ENCODE measurements at regions not wholly inside any gene's neighbourhood (a gene's known extent, or its start where the extent isn't known, plus 50 kb on each side); places are given as distances from the start of the nearest gene placed in this dataset.
"Not testable (repeated sequence)": the region's sequence is repeated elsewhere in the genome, so short reads cannot be mapped to it uniquely, and the experiment has no call there.

DNA sequence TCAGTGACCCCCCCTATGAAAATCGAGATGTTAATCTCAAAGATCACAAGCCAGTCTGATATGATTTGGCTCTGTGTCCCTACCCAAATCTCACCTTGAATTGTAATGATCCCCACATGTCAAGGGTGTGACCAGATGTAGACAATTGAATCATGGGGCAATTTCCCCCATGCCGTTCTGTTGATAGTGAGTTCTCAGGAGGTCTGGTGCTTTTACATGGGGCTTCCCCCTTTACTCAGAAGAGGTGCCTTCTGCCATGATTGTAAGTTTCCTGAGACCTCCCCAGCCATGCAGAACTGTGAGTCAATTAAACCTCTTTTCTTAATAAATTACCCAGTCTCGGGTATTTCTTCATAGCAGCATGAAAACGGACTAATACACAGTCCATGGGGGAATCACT, 459.5 kb downstream of the MFSD1 start:
- WGBS (ENCODE audit: insufficient coverage, low coverage, missing lambda C conversion rate), result 0% methylated on average over 4 of the region's 4 CpGs
- in situ Hi-C loops (cut with MboI), result loop anchor here (5.0 to 10.0 kb wide), 2 partner anchors 551 to 743 kb away; no protein-coding TSS in a partner anchor

DNA sequence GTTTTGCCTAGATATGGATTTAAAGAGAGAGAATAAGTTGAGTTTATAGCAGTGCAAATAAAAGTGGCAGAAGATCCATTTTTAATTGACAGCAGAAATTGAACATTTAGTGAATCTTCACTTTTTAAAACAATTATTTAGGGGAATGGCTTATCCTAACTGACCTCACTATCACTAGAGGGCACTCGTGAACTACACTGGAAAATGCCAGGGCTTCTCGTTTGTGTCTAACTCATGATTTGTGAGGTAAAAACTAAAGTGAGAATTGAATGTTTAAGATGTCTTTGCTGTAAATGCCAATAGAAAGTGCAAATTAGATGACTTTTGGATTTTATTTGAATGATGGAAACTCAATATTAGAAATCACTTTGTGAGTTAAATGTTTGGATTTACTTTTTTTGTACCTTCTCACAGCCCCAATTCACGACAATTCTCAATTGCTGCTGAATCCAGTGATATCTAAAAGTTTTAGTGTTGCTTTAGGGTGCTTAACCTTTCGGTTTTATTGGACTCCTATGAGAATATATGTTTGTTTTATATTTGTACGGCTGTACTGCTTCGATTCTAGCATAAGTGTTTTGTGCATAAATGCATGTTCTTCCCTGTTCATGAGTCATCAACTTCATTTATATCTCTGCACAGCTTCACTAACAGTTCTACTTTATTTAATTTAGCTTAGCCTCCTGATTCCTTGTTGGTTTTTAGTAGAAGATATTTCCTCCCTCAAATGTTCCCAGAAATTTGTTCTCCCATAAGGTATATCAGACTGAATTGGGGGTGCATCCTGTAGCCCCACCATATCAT, 462.1 kb downstream of the MFSD1 start:
- Histone ChIP-seq H3K79me2 (ENCODE audit: control insufficient read depth, insufficient read depth, low read length) (no peaks in the 10 kb centered on the region), H3K4me2 (ENCODE audit: insufficient read depth, low read length) (no peak overlapping the region), H2AFZ (ENCODE audit: low read depth, low read length) (no peak overlapping the region), H3K36me3 (ENCODE audit: control insufficient read depth, insufficient read depth, low read length) (no peaks in the 10 kb centered on the region), H3K4me1 (replicated peaks in 1 of 2; ENCODE audit: control insufficient read depth in 2 of 2, insufficient read depth in 2 of 2, low read length in 2 of 2) (no peaks in the 10 kb centered on the region), H3K9ac (ENCODE audit: insufficient read depth in 1 of 2, low read depth in 2 of 2, low read length in 2 of 2) (no peak overlapping the region), H3K4me3 (no peak overlapping the region), H3K9me1 (ENCODE audit: control insufficient read depth, insufficient read depth, low read length) (no peaks in the 10 kb centered on the region), H3K27me3 (ENCODE audit: control insufficient read depth in 2 of 2, insufficient read depth in 2 of 2, low read length in 2 of 2) (no peaks in the 10 kb centered on the region), H4K20me1 (replicated peaks; ENCODE audit: control insufficient read depth, insufficient read depth, low read length) (no peaks in the 10 kb centered on the region), H3K27ac (ENCODE audit: extremely low read depth, low read depth, low read length) (no peak overlapping the region), H3K9me3 (replicated peaks; ENCODE audit: control insufficient read depth, insufficient read depth, low read depth, low read length) (no peaks in the 10 kb centered on the region)
- peak; percentile 75 for ATAC-seq
- BruUV-seq (replicated peaks), result no TSS peak
- DNase-seq (ENCODE audit: extremely low read depth in 1 of 4, low spot score in 3 of 4), result peak; percentile 14 to 40 (median 16)
- in situ Hi-C loops (cut with MboI), result loop anchor here (5.0 to 10.0 kb wide), 2 partner anchors 548 to 741 kb away; no protein-coding TSS in a partner anchor
- peak; percentile 52 for FAIRE-seq
- intact Hi-C loops (cut with micrococcal nuclease), result loop anchor here (1.0 to 5.0 kb wide), 3 partner anchors 541 to 738 kb away; partner anchors contain the start of gene LXN
- POLR2A ChIA-PET, result no interaction called here
- 0% methylated on average over 6 of the region's 6 CpGs for WGBS (ENCODE audit: insufficient coverage, low coverage, missing lambda C conversion rate)
- CTCF ChIA-PET (ENCODE audit: low intra/inter-chr PET ratio), result interaction anchor here (0.6 to 1.3 kb wide), 2 partner anchors 533 to 541 kb away, joined by 4 to 8 read pairs; no protein-coding TSS in a partner anchor
- TF ChIP-seq, protein P1, sequence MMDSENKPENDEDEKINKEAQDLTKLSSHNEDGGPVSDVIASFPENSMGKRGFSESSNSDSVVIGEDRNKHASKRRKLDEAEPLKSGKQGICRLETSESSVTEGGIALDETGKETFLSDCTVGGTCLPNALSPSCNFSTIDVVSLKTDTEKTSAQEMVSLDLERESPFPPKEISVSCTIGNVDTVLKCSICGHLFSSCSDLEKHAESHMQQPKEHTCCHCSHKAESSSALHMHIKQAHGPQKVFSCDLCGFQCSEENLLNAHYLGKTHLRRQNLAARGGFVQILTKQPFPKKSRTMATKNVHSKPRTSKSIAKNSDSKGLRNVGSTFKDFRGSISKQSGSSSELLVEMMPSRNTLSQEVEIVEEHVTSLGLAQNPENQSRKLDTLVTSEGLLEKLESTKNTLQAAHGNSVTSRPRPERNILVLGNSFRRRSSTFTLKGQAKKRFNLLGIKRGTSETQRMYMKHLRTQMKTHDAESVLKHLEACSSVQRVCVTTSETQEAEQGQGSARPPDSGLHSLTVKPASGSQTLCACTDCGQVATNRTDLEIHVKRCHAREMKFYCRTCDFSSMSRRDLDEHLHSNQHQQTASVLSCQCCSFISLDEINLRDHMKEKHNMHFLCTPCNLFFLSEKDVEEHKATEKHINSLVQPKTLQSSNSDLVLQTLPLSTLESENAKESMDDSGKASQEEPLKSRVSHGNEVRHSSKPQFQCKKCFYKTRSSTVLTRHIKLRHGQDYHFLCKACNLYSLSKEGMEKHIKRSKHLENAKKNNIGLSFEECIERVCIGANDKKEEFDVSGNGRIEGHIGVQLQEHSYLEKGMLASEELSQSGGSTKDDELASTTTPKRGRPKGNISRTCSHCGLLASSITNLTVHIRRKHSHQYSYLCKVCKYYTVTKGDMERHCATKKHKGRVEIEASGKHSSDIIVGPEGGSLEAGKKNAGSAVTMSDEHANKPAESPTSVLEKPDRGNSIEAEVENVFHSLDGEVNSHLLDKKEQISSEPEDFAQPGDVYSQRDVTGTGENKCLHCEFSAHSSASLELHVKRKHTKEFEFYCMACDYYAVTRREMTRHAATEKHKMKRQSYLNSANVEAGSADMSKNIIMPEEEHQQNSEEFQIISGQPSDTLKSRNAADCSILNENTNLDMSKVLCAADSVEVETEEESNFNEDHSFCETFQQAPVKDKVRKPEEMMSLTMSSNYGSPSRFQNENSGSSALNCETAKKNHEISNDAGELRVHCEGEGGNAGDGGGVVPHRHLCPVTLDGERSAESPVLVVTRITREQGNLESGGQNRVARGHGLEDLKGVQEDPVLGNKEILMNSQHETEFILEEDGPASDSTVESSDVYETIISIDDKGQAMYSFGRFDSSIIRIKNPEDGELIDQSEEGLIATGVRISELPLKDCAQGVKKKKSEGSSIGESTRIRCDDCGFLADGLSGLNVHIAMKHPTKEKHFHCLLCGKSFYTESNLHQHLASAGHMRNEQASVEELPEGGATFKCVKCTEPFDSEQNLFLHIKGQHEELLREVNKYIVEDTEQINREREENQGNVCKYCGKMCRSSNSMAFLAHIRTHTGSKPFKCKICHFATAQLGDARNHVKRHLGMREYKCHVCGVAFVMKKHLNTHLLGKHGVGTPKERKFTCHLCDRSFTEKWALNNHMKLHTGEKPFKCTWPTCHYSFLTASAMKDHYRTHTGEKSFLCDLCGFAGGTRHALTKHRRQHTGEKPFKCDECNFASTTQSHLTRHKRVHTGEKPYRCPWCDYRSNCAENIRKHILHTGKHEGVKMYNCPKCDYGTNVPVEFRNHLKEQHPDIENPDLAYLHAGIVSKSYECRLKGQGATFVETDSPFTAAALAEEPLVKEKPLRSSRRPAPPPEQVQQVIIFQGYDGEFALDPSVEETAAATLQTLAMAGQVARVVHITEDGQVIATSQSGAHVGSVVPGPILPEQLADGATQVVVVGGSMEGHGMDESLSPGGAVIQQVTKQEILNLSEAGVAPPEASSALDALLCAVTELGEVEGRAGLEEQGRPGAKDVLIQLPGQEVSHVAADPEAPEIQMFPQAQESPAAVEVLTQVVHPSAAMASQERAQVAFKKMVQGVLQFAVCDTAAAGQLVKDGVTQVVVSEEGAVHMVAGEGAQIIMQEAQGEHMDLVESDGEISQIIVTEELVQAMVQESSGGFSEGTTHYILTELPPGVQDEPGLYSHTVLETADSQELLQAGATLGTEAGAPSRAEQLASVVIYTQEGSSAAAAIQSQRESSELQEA (IDR thresholded peaks at IDR 0.05; ENCODE audit: low read depth), result no peak
- TF ChIP-seq KLF16 (IDR thresholded peaks at IDR 0.05), result no peak
- TF ChIP-seq ZZZ3 (IDR thresholded peaks at IDR 0.05), result no peak
- TF ChIP-seq GABPA (tag; conservative IDR thresholded peaks at IDR 0.05; ENCODE audit: low read depth), result no peak

More for the DNA sequence above, 459.5 kb downstream of the MFSD1 start:
- H3K9ac ChIP-seq (ENCODE audit: insufficient read depth in 1 of 2, low read depth in 2 of 2, low read length in 2 of 2); H4K20me1 ChIP-seq (replicated peaks; ENCODE audit: control insufficient read depth, insufficient read depth, low read length); DNase-seq (ENCODE audit: extremely low read depth in 1 of 4, low spot score in 3 of 4); BruUV-seq (replicated peaks); H3K36me3 ChIP-seq (ENCODE audit: control insufficient read depth, insufficient read depth, low read length); H3K27ac ChIP-seq (ENCODE audit: extremely low read depth, low read depth, low read length); CTCF ChIA-PET (ENCODE audit: low intra/inter-chr PET ratio); H3K4me2 ChIP-seq (ENCODE audit: insufficient read depth, low read length); H3K9me1 ChIP-seq (ENCODE audit: control insufficient read depth, insufficient read depth, low read length); H2AFZ ChIP-seq (ENCODE audit: low read depth, low read length); H3K4me3 ChIP-seq; POLR2A ChIA-PET; H3K79me2 ChIP-seq (ENCODE audit: control insufficient read depth, insufficient read depth, low read length); FAIRE-seq; ATAC-seq; H3K4me1 ChIP-seq (replicated peaks in 1 of 2; ENCODE audit: control insufficient read depth in 2 of 2, insufficient read depth in 2 of 2, low read length in 2 of 2); H3K9me3 ChIP-seq (replicated peaks; ENCODE audit: control insufficient read depth, insufficient read depth, low read depth, low read length); H3K27me3 ChIP-seq (ENCODE audit: control insufficient read depth in 2 of 2, insufficient read depth in 2 of 2, low read length in 2 of 2): not testable (repeated sequence)
- intact Hi-C loops (cut with micrococcal nuclease), result loop anchor here (2.0 to 5.0 kb wide), 3 partner anchors 343 to 741 kb away; partner anchors contain the start of gene LXN
